ENCODE measurements at regions not wholly inside any gene's neighbourhood (a gene's known extent, or its start where the extent isn't known, plus 50 kb on each side); places are given as distances from the start of the nearest gene placed in this dataset.

DNA sequence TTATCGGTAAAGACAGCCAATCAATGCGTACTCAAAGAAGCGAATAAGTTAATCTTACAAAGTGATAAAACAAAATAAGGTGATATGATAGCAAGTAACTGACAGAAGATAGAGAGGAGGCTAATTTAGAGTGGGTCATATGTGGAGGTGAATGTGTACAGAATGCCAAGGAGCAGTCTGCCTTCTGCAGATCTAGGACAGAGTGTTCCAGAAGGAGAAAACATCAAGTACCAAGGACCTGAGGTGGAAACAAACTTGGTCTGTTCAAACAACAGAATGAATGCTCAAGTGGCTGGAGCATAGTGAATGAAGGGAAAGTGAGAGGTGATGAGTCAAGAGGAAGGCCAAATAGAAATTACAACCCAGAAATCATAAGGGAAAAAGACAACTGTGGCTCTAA is 170.3 kb upstream of the BMP4 start:
- Histone ChIP-seq H3K4me2 (ENCODE audit: low read depth, low read length) (no peak overlapping the region), H3K23ac (ENCODE audit: low read depth, low read length) (no peak overlapping the region), H2BK15ac (ENCODE audit: low read depth, low read length) (no peak overlapping the region), H2AK5ac (ENCODE audit: low read depth, low read length) (no peak overlapping the region), H3K27me3 (ENCODE audit: control insufficient read depth, insufficient read depth, low read length) (no peaks in the 10 kb centered on the region), H3K18ac (ENCODE audit: low read depth, low read length) (no peak overlapping the region), H3K56ac (ENCODE audit: extremely low read depth, insufficient read depth, low read length) (no peak overlapping the region), H3K9ac (ENCODE audit: low read depth, low read length) (no peak overlapping the region), H2BK120ac (ENCODE audit: low read depth, low read length) (no peak overlapping the region), H2BK20ac (ENCODE audit: low read depth, low read length) (no peak overlapping the region), H3K79me1 (ENCODE audit: low read depth in 1 of 2, low read length in 2 of 2) (no peaks in the 10 kb centered on the region), H4K5ac (ENCODE audit: low read depth, low read length) (no peak overlapping the region), H3K27ac (ENCODE audit: insufficient read depth, low read length) (no peak overlapping the region), H3K4me1 (ENCODE audit: control insufficient read depth, insufficient read depth, low read length) (no peaks in the 10 kb centered on the region), H2AK9ac (replicated peaks; ENCODE audit: low read depth, low read length, poor library complexity) (no peak overlapping the region), H3K36me3 (ENCODE audit: control insufficient read depth, insufficient read depth, low read length) (no peaks in the 10 kb centered on the region), H3K9me1 (ENCODE audit: insufficient read depth, low read length) (no peaks in the 10 kb centered on the region), H3K9me3 (ENCODE audit: control insufficient read depth, insufficient read depth, low read length) (no peaks in the 10 kb centered on the region), H2BK5ac (ENCODE audit: low read depth, low read length, poor library complexity, severe bottlenecking) (no peak overlapping the region), H4K20me1 (ENCODE audit: insufficient read depth, low read length) (no peaks in the 10 kb centered on the region), H3K4ac (ENCODE audit: low read depth, low read length) (no peak overlapping the region), H4K91ac (ENCODE audit: insufficient read depth, low read depth, low read length) (no peak overlapping the region), H2AFZ (replicated peaks; ENCODE audit: low read length, poor library complexity) (no peak overlapping the region), H3K14ac (replicated peaks; ENCODE audit: low read depth, low read length) (no peak overlapping the region), H3K4me3 (ENCODE audit: insufficient read depth, low read depth, low read length) (no peak overlapping the region), H4K8ac (ENCODE audit: low read depth in 2 of 2, low read length in 2 of 2) (no peak overlapping the region)
- dilution Hi-C loops (cut with HindIII; ENCODE audit: low sequenced_read_pairs, unreplicated experiment): no loop called here
- no peak for DNase-seq
- 100% methylated on average over 2 of the region's 3 CpGs; no CpG with 5 or more reads in 1 of the 2 experiments for WGBS, 2 experiments (ENCODE audit: extremely low coverage in 2 of 2, insufficient read length in 1 of 2)
- TF ChIP-seq, protein P1, sequence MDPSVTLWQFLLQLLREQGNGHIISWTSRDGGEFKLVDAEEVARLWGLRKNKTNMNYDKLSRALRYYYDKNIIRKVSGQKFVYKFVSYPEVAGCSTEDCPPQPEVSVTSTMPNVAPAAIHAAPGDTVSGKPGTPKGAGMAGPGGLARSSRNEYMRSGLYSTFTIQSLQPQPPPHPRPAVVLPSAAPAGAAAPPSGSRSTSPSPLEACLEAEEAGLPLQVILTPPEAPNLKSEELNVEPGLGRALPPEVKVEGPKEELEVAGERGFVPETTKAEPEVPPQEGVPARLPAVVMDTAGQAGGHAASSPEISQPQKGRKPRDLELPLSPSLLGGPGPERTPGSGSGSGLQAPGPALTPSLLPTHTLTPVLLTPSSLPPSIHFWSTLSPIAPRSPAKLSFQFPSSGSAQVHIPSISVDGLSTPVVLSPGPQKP (IDR thresholded peaks at IDR 0.05; ENCODE audit: borderline replicate concordance, low read depth, low read length): no peak
- TF ChIP-seq SMC3 (IDR thresholded peaks at IDR 0.05; ENCODE audit: low read depth, low read length): no peak
- TF ChIP-seq CHD1 (IDR thresholded peaks at IDR 0.05; ENCODE audit: low read depth, low read length): no peak
- TF ChIP-seq POLR2A (IDR thresholded peaks at IDR 0.05; ENCODE audit: low read depth, low read length): no peak
- no peak for TF ChIP-seq BHLHE40 (IDR thresholded peaks at IDR 0.05; ENCODE audit: low read depth, low read length)
- no peak for TF ChIP-seq RFX5 (IDR thresholded peaks at IDR 0.05; ENCODE audit: low read depth, low read length)
- no peak for ATAC-seq (ENCODE audit: low read depth)
- ChIA-PET POLR2A (ENCODE audit: unreplicated experiment) (interaction anchor here (0.5 kb wide), 1 partner anchor 25 kb away, joined by 3 read pairs; no protein-coding TSS in a partner anchor), CTCF (no interaction called here)
- intact Hi-C loops (cut with micrococcal nuclease): no loop called here
- in situ Hi-C loops (cut with MboI; ENCODE audit: low sequenced_read_pairs): no loop called here
- BruUV-seq (replicated peaks): no TSS peak
